ENCODE measurements at regions not wholly inside any gene's neighbourhood (a gene's known extent, or its start where the extent isn't known, plus 50 kb on each side); places are given as distances from the start of the nearest gene placed in this dataset.
"Not testable (repeated sequence)": the region's sequence is repeated elsewhere in the genome, so short reads cannot be mapped to it uniquely, and the experiment has no call there.

GRCh38 chr3:21962456-21962855 is 211.4 kb upstream of the ZNF385D start:
- Histone ChIP-seq H3K36me3 (ENCODE audit: insufficient read depth, low read length) (no peaks in the 10 kb centered on the region), H3K4me3 (ENCODE audit: low read length) (no peak overlapping the region), H3K27ac (ENCODE audit: low read depth in 1 of 2, low read length in 2 of 2) (no peak overlapping the region), H3K27me3 (ENCODE audit: control insufficient read depth in 1 of 2, insufficient read depth in 2 of 2, low read length in 2 of 2) (no peaks in the 10 kb centered on the region), H3K9me3 (ENCODE audit: control insufficient read depth in 1 of 2, insufficient read depth in 1 of 2, low read length in 2 of 2) (peaks cover 0 to 3% of the 10 kb centered on the region in 2 experiments), H3K4me1 (ENCODE audit: insufficient read depth, low read length) (no peaks in the 10 kb centered on the region)
- Mint-ChIP-seq H3K9me3 (peaks cover 3% of the 10 kb centered on the region), H3K36me3 (ENCODE audit: low read depth) (no peaks in the 10 kb centered on the region), H3K27me3 (no peaks in the 10 kb centered on the region), H3K4me1 (ENCODE audit: low read depth) (no peaks in the 10 kb centered on the region), H3K27ac (no peak overlapping the region), H3K4me3 (no peak overlapping the region)
- TF ChIP-seq, protein P1, sequence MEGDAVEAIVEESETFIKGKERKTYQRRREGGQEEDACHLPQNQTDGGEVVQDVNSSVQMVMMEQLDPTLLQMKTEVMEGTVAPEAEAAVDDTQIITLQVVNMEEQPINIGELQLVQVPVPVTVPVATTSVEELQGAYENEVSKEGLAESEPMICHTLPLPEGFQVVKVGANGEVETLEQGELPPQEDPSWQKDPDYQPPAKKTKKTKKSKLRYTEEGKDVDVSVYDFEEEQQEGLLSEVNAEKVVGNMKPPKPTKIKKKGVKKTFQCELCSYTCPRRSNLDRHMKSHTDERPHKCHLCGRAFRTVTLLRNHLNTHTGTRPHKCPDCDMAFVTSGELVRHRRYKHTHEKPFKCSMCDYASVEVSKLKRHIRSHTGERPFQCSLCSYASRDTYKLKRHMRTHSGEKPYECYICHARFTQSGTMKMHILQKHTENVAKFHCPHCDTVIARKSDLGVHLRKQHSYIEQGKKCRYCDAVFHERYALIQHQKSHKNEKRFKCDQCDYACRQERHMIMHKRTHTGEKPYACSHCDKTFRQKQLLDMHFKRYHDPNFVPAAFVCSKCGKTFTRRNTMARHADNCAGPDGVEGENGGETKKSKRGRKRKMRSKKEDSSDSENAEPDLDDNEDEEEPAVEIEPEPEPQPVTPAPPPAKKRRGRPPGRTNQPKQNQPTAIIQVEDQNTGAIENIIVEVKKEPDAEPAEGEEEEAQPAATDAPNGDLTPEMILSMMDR (IDR thresholded peaks at IDR 0.05), result no peak
- DNase-seq (no peak), ATAC-seq (ENCODE audit: poor library complexity) (no peak)
- intact Hi-C loops (cut with DNase I, micrococcal nuclease), result no loop called here
- ChIA-PET POLR2A (no interaction called here), CTCF (no interaction called here)

DNA sequence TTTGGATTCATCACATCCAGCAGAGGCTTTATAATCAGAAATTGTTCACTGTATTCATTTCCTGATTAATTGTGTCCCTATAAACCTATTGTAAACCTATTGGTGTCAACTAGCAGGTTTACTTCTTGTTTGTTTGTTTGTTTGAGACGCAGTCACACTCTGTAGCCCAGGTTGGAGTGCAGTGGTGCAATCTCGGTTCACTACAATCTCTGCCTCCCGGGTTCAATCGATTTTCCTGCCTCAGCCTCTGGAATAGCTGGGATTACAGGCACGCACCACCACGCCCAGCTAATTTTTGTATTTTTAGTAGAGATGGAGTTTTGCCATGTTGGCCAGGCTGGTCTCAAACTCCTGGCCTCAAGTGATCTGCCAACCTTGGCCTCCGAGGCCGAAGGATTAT is 215.4 kb upstream of the ZNF385D start:
- H3K36me3 ChIP-seq (ENCODE audit: insufficient read depth, low read length); H3K4me3 Mint-ChIP-seq; H3K36me3 Mint-ChIP-seq (ENCODE audit: low read depth); H3K27ac ChIP-seq (ENCODE audit: low read depth in 1 of 2, low read length in 2 of 2); H3K4me1 Mint-ChIP-seq (ENCODE audit: low read depth); intact Hi-C loops (cut with DNase I, micrococcal nuclease); H3K4me1 ChIP-seq (ENCODE audit: insufficient read depth, low read length); H3K9me3 Mint-ChIP-seq; H3K27ac Mint-ChIP-seq; ATAC-seq (ENCODE audit: poor library complexity); H3K4me3 ChIP-seq (ENCODE audit: low read length); POLR2A ChIA-PET; CTCF ChIA-PET; DNase-seq; H3K27me3 Mint-ChIP-seq; H3K27me3 ChIP-seq (ENCODE audit: control insufficient read depth in 1 of 2, insufficient read depth in 2 of 2, low read length in 2 of 2); H3K9me3 ChIP-seq (ENCODE audit: control insufficient read depth in 1 of 2, insufficient read depth in 1 of 2, low read length in 2 of 2): not testable (repeated sequence)

DNA sequence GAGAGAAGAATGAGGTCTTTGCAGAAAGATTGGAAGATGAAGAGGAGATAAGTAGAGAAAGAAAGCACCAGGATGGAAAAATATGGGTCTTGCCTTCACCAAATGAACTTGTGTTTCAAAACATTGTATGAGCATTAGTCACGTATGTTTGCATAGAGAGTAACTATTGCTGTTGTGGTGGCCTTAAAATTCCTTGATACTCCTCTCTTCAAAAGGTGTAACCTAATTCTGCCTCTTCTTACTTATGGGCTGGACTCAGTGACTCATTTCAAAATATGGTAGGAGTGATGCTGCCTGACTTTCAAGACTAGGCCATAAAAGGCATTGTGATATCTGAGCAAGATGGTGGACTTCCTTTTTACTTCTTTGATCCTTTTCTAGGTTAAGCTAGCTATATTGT is 228.7 kb upstream of the ZNF385D start:
- Histone ChIP-seq H3K36me3 (ENCODE audit: insufficient read depth, low read length) (no peaks in the 10 kb centered on the region), H3K27me3 (ENCODE audit: control insufficient read depth in 1 of 2, insufficient read depth in 2 of 2, low read length in 2 of 2) (no peaks in the 10 kb centered on the region), H3K4me3 (ENCODE audit: low read length) (no peak overlapping the region), H3K27ac (ENCODE audit: low read depth in 1 of 2, low read length in 2 of 2) (no peak overlapping the region), H3K9me3 (ENCODE audit: control insufficient read depth in 1 of 2, insufficient read depth in 1 of 2, low read length in 2 of 2) (peaks cover 0 to 4% of the 10 kb centered on the region in 2 experiments), H3K4me1 (ENCODE audit: insufficient read depth, low read length) (no peaks in the 10 kb centered on the region)
- Mint-ChIP-seq H3K4me3 (no peak overlapping the region), H3K9me3 (peaks cover 19% of the 10 kb centered on the region), H3K27me3 (no peaks in the 10 kb centered on the region), H3K4me1 (ENCODE audit: low read depth) (no peaks in the 10 kb centered on the region), H3K27ac (no peak overlapping the region), H3K36me3 (ENCODE audit: low read depth) (no peaks in the 10 kb centered on the region)
- intact Hi-C loops (cut with DNase I, micrococcal nuclease), result no loop called here
- DNase-seq (no peak), ATAC-seq (ENCODE audit: poor library complexity) (no peak)
- ChIA-PET POLR2A (no interaction called here), CTCF (no interaction called here)
- TF ChIP-seq, protein P1 (IDR thresholded peaks at IDR 0.05), result no peak

GRCh38 chr3:21989341-21990042 is 238.5 kb upstream of the ZNF385D start:
- no peak for ATAC-seq (ENCODE audit: poor library complexity)
- POLR2A ChIA-PET, result no interaction called here
- H3K4me3 Mint-ChIP-seq, result no peak overlapping the region

More at GRCh38 chr3:21989341-21990042, 238.5 kb upstream of the ZNF385D start:
- CTCF ChIA-PET, result no interaction called here
- no peak for DNase-seq
- Mint-ChIP-seq H3K36me3 (ENCODE audit: low read depth) (no peaks in the 10 kb centered on the region), H3K27ac (no peak overlapping the region), H3K27me3 (no peaks in the 10 kb centered on the region), H3K4me1 (ENCODE audit: low read depth) (no peaks in the 10 kb centered on the region), H3K9me3 (no peaks in the 10 kb centered on the region)
- Histone ChIP-seq H3K27ac (ENCODE audit: low read depth in 1 of 2, low read length in 2 of 2) (no peak overlapping the region), H3K4me1 (ENCODE audit: insufficient read depth, low read length) (no peaks in the 10 kb centered on the region), H3K4me3 (ENCODE audit: low read length) (no peak overlapping the region), H3K9me3 (ENCODE audit: control insufficient read depth in 1 of 2, insufficient read depth in 1 of 2, low read length in 2 of 2) (no peaks in the 10 kb centered on the region), H3K27me3 (ENCODE audit: control insufficient read depth in 1 of 2, insufficient read depth in 2 of 2, low read length in 2 of 2) (no peaks in the 10 kb centered on the region), H3K36me3 (ENCODE audit: insufficient read depth, low read length) (no peaks in the 10 kb centered on the region)
- TF ChIP-seq, protein P1 (IDR thresholded peaks at IDR 0.05), result no peak
- intact Hi-C loops (cut with DNase I, micrococcal nuclease), result no loop called here

Measured in CD4-positive, alpha-beta T cell (primary cell).